GM19023 (cell line): ENCODE measurements at regions not wholly inside any gene's neighbourhood (a gene's known extent, or its start where the extent isn't known, plus 50 kb on each side); places are given as distances from the start of the nearest gene placed in this dataset.

Source experiments
- ATAC-seq: cut with Tn5 transposase; IDR thresholded peaks from one replicate; pipeline ENCODE4 v1.9.1; 2021; ENCODE audit warnings: mild to moderate bottlenecking, moderate library complexity; ENCODE audit not compliant: unreplicated experiment

GRCh38 chr1:25082216-25082899, 149.9 kb downstream of the SYF2 start:
- no peak for ATAC-seq

GRCh38 chr1:25081496-25081895, 150.8 kb downstream of the SYF2 start:
- no peak for ATAC-seq

GRCh38 chr1:25080294-25081209, 150.5 kb upstream of the RUNX3 start:
- ATAC-seq: no peak

- ATAC-seq: no peak
These were observed 149.0 kb upstream of the RUNX3 start for GRCh38 chr1:25079048-25079447.

- ATAC-seq: no peak
These were observed 144.5 kb upstream of the RUNX3 start for GRCh38 chr1:25074351-25075227.

GRCh38 chr1:25073640-25074270, 143.7 kb upstream of the RUNX3 start:
- no peak for ATAC-seq

- no peak for ATAC-seq
These were observed 142.4 kb upstream of the RUNX3 start for GRCh38 chr1:25072461-25072860.

- no peak for ATAC-seq
These were observed 138.8 kb upstream of the RUNX3 start for GRCh38 chr1:25068829-25069228.

- ATAC-seq: no peak
These were observed 138.2 kb upstream of the RUNX3 start for GRCh38 chr1:25068316-25068715.

- ATAC-seq: no peak
These were observed 137.6 kb upstream of the RUNX3 start for GRCh38 chr1:25067518-25068251.

- ATAC-seq: no peak
These were observed 136.8 kb upstream of the RUNX3 start for GRCh38 chr1:25066731-25067517.

- no peak for ATAC-seq
These were observed 136.2 kb upstream of the RUNX3 start for GRCh38 chr1:25066256-25066655.

- ATAC-seq: no peak
These were observed 135.7 kb upstream of the RUNX3 start for GRCh38 chr1:25065795-25066238.

- no peak for ATAC-seq
These were observed 135.2 kb upstream of the RUNX3 start for GRCh38 chr1:25065321-25065721.

- no peak for ATAC-seq
These were observed 134.6 kb upstream of the RUNX3 start for GRCh38 chr1:25064465-25065240.

- ATAC-seq: no peak
These were observed 133.7 kb upstream of the RUNX3 start for GRCh38 chr1:25063591-25064416.

GRCh38 chr1:25062621-25063255, 132.7 kb upstream of the RUNX3 start:
- ATAC-seq: no peak
